Mucosa of rectum (tissue), 2 donors: ENCODE measurements at regions not wholly inside any gene's neighbourhood (a gene's known extent, or its start where the extent isn't known, plus 50 kb on each side); places are given as distances from the start of the nearest gene placed in this dataset.
"Not testable (repeated sequence)": the region's sequence is repeated elsewhere in the genome, so short reads cannot be mapped to it uniquely, and the experiment has no call there.

Experiments
- H3K27ac ChIP-seq, 2 donors: one replicate each; pipeline ENCODE4 v1.7.0; 2013; ENCODE audit warnings: inconsistent platforms in 2 of 2, low read depth in 2 of 2, low read length in 2 of 2
- H3K27me3 ChIP-seq, 2 donors: one replicate each; pipeline ENCODE4 v1.7.0; 2013; ENCODE audit warnings: low read length in 2 of 2; ENCODE audit not compliant: control insufficient read depth in 2 of 2, insufficient read depth in 2 of 2
- H3K36me3 ChIP-seq, 2 donors: one replicate each; pipeline ENCODE4 v1.7.0; 2013; ENCODE audit warnings: low read length in 2 of 2; ENCODE audit not compliant: control insufficient read depth in 2 of 2, insufficient read depth in 2 of 2
- H3K4me1 ChIP-seq, 2 donors: one replicate each; pipeline ENCODE4 v1.7.0; 2013; ENCODE audit warnings: low read length in 2 of 2, mild to moderate bottlenecking in 1 of 2; ENCODE audit not compliant: control insufficient read depth in 2 of 2, insufficient read depth in 2 of 2
- H3K4me3 ChIP-seq, 2 donors: one replicate each; pipeline ENCODE4 v1.7.0; 2013; ENCODE audit warnings: low read length in 2 of 2
- H3K9ac ChIP-seq, 2 donors: one replicate each; pipeline ENCODE4 v1.7.0; 2013; ENCODE audit warnings: low read length in 2 of 2, low read depth in 1 of 2, mild to moderate bottlenecking in 1 of 2
- H3K9me3 ChIP-seq, 2 donors: one replicate each; pipeline ENCODE4 v1.7.0; 2013; ENCODE audit warnings: low read length in 2 of 2; ENCODE audit not compliant: control insufficient read depth in 2 of 2
- donor health status: healthy.
- donor health status: Normal muscosa, but diverticular disease.

DNA sequence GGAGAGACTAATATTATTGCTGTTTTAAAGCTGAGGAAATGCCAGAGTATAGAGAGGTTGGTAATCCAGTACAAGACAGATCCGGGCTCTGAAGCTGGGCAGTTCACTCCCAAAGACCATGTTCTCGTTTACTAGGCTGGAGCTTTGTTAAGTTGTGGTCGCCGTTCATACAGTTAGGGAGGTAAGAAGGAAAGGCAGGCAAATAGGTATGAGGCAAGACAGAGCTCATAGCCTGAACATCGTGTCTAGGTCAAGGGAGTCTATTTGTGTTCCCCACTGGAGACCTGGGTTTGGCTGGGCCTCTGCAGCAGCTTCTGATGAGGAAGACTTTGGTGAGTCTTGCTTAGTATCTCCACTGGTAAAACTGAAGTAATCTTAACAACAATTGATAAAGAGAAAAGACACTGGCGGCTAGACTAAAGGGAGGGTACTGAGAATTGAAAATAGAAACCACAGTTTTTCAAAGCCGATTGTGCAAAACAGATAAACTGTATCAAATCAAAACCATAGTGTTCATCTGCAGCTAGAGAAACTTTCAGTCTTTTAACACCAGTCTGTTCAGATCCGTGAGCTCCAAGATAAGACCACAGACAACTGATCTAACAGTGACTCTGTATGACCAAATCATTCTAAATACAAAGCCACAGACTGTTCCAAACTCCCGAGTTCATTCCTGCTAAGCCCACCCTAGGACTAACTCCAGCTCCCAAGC is 217.0 kb upstream of the FAM78B start:
- Histone ChIP-seq H3K27me3 (no peaks in the 10 kb centered on the region), H3K4me1 (no peaks in the 10 kb centered on the region), H3K4me3 (no peak overlapping the region), H3K27ac (no peak overlapping the region), H3K9me3 (no peaks in the 10 kb centered on the region), H3K36me3 (no peaks in the 10 kb centered on the region), H3K9ac (no peak overlapping the region)

DNA sequence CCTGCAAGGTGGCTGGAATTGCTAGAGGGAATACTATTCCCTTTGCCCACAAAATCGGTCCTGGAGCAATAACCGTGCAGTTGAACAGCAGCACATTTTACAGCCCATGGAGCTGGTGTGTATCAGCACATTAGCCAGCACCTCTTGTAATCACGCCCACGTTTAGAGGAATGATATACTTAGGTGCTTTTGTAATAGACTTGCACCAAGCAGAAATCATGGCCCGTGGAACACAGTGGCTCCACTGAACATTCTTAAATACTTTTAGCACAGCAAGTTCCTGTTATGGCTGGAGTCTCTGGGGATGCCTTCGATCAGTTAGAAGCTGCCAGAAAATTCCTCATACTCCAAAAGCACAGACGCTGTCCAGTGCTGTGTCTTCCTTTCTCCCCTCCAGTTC is 218.1 kb upstream of the FAM78B start:
- H3K9me3 ChIP-seq = no peaks in the 10 kb centered on the region
- no peaks in the 10 kb centered on the region for H3K27me3 ChIP-seq
- H3K4me1 ChIP-seq = no peaks in the 10 kb centered on the region
- H3K36me3 ChIP-seq = no peaks in the 10 kb centered on the region
- no peak overlapping the region for H3K27ac ChIP-seq
- no peak overlapping the region for H3K9ac ChIP-seq
- H3K4me3 ChIP-seq = no peak overlapping the region

DNA sequence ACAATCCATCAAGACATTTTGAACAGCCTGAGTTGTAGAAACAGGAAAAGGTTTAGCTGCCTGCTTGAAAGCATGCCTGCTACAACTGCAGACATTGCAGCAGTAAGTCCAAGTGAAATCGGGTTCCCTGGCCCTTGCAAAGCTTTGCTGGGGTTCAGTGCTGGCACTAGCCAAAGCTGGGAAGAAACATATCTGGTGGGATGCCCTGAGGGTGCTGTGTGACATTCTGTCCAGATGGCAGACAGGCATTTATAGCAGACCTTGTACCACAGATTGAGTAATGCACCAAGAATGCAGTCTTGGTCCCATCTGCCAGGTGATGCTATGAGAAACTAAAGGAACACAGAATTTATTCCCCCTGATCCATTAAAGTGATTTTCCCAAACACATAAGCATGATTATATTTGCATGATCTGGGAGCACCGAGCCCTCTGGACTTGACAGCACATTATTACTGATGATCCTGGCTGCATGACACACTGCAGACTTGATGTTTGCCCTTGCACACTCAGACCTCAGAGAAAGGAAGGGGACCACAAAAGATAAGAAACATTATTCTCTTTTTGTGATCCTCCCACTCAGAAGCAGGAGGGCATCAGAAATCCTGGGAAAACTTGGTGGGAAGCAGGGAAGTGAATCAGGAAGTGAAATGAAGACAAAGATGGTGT is 223.7 kb upstream of the FAM78B start:
- H3K9me3 ChIP-seq = no peaks in the 10 kb centered on the region
- H3K9ac ChIP-seq = no peak overlapping the region
- no peaks in the 10 kb centered on the region for H3K36me3 ChIP-seq
- H3K4me1 ChIP-seq = no peaks in the 10 kb centered on the region
- H3K27me3 ChIP-seq = no peaks in the 10 kb centered on the region
- H3K4me3 ChIP-seq = no peak overlapping the region
- H3K27ac ChIP-seq = no peak overlapping the region

DNA sequence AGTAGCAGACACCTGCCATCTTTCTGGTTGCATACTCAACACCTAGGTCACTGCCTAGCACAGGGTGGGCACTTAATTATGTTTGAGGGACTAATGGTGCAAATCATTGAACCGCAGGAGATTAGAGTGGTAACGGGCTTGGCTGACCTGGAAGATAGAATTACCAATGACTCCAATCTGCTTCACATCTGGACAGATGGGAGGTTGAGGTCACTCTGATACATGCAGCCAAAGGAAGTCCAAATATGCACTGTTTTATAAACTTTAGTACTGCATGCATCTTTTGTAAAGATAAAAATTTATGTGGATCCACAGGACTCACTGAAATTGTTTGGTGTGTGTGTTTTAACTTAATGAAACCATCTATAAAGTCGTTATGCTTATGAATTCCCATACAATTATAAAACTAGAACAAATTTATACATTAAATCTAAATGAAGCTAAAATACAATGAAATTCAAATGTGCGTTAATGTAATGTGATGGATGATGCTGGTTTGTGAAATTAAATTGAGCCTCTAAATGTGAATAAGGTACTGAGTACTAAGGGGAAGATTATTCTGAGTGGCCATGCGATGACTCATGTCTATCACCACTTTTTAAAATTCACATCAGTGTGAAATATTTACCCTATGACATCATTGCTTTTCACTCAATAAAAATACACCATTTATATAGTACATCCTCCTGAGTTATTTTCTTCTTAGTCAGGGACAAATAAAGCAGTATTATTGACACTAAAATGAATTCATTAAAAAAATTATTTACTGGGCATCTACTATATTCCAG is 224.7 kb upstream of the FAM78B start:
- H3K4me3 ChIP-seq = no peak overlapping the region
- H3K9me3 ChIP-seq = no peaks in the 10 kb centered on the region
- H3K36me3 ChIP-seq = no peaks in the 10 kb centered on the region
- no peaks in the 10 kb centered on the region for H3K4me1 ChIP-seq
- H3K27ac ChIP-seq = no peak overlapping the region
- no peaks in the 10 kb centered on the region for H3K27me3 ChIP-seq
- H3K9ac ChIP-seq = no peak overlapping the region

DNA sequence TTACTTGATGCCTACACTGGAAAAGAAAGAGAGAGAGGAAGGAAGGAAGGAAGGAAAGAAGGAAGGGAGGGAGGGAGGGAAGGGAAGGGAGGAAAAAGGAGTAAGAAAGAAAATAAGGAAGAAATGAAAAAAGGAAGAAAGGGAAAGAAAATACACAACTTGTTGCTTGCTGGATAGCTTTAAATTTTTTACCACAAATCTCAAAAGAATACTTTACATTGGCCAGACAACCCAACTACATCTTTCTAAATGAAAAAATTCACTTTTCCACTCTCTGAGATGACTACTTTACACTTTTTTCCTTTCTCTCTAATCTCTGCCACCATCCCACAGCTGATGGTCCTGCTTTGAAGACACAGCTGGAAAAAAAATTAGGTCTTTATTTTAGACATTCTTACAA is 228.9 kb upstream of the FAM78B start:
- H3K4me3 ChIP-seq = no peak overlapping the region

DNA sequence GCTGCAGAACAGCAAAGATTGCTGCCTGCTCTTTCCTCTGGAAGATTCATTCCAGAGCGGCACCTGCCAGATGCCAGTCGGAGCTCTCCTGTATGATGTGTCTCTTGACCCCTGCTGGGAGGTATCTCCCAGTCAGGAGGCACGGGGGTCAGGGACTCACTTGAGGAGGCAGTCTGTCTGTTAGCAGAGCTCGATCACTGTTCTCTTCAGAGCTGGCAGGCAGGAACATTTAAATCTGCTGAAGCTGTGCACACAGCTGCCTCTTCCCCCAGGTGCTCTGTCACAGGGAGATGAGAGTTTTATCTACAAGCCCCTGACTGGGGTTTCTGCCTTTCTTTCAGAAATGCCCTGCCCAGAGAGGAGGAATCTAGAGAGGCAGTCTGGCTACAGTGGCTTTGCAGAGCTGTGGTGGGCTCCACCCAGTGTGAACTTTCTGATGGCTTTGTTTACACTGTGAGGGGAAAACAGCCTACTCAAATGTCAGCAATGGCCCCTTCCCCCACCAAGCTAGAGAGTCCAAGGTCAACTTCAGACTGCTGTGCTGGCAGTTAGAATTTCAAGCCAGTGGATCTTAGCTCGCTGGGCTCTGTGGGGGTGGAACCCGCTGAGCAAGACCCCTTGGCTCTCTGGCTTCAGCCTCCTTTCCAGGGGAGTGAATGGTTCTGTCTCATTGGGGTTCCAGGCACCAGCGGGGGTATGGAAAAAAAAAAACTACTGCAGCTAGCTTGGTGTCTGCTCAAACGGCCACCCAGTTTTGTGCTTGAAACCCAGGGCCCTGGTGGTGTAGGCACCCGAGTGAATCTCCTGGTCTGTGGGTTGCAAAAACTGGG is 242.7 kb upstream of the FAM78B start:
- not testable (repeated sequence) for H3K4me3 ChIP-seq, H3K27ac ChIP-seq, H3K36me3 ChIP-seq, H3K4me1 ChIP-seq, H3K9me3 ChIP-seq, H3K9ac ChIP-seq, H3K27me3 ChIP-seq

More for the DNA sequence above, 228.9 kb upstream of the FAM78B start:
- Histone ChIP-seq H3K27me3 (no peaks in the 10 kb centered on the region), H3K9ac (no peak overlapping the region), H3K9me3 (no peaks in the 10 kb centered on the region), H3K36me3 (no peaks in the 10 kb centered on the region), H3K4me1 (no peaks in the 10 kb centered on the region), H3K27ac (no peak overlapping the region)

DNA sequence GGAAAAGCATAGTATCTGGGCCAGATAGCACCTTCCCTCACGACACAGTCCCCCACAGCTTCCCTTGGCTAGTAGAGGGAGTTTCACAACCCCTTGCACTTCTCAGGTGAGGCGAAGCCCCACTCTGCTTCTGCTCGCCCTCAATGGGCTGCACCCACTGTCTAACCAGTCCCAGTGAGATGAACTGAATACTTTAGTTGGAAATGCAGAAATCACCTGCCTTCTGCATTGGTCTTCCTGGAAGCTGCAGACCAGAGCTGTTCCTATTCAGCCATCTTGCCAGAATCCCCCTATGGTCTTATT is 243.2 kb upstream of the FAM78B start:
- H3K9ac ChIP-seq = no peak overlapping the region
- H3K27me3 ChIP-seq = no peaks in the 10 kb centered on the region
- no peaks in the 10 kb centered on the region for H3K9me3 ChIP-seq
- no peaks in the 10 kb centered on the region for H3K36me3 ChIP-seq
- no peaks in the 10 kb centered on the region for H3K4me1 ChIP-seq
- H3K4me3 ChIP-seq = no peak overlapping the region
- H3K27ac ChIP-seq = no peak overlapping the region

DNA sequence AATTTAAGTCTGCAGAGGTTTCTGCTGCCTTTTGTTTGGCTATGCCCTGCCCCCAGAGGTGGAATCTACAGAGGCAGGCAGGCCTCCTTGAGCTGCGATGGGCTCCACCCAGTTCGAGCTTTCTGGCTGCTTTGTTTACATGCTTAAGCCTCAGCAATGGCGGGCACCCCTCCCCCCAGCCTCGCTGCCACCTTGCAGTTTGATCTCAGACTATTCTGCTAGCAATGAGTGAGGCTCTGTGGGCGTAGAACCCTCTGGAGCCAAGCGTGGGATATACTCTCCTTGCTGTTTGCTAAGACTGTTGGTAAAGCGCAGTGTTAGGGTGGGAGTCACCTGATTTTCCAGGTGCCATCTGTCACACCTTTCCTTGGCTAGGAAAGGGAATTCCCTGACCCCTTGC is 250.0 kb upstream of the FAM78B start:
- H3K4me3 ChIP-seq, H3K27me3 ChIP-seq, H3K9me3 ChIP-seq, H3K36me3 ChIP-seq, H3K9ac ChIP-seq, H3K4me1 ChIP-seq, H3K27ac ChIP-seq: not testable (repeated sequence)

DNA sequence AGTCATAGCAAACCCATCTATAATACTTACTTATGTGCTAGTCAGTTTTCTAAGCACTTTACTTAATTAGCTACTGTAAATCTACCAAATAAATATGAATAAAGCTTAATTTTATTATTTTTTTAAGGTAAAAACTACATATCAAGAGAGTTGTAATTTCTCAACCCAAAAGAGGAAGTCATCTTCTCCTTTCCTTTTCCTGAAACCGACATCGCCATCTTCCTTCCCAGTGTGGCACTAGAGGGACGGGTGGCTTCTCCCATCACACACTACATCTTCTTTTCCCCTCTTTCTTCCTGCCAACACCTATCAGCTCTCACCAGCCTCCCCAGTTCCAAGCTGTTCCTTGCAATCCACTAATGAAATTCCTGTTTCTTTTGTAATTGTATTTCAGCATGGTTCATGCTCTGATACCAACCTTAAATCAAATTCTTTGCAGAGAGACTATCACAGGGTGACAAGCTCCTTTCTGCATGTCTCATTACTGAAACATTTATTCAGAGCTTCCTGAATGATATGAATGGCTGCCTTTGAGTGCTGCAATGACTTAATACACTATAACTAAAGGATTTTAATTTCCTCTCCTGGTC is 251.6 kb upstream of the FAM78B start:
- Histone ChIP-seq H3K36me3 (no peaks in the 10 kb centered on the region), H3K27me3 (no peaks in the 10 kb centered on the region), H3K9ac (no peak overlapping the region), H3K4me1 (no peaks in the 10 kb centered on the region), H3K4me3 (no peak overlapping the region), H3K9me3 (no peaks in the 10 kb centered on the region), H3K27ac (no peak overlapping the region)
